Lower lobe of right lung (tissue), 2 donors: ENCODE measurements at regions not wholly inside any gene's neighbourhood (a gene's known extent, or its start where the extent isn't known, plus 50 kb on each side); places are given as distances from the start of the nearest gene placed in this dataset.
"Not testable (repeated sequence)": the region's sequence is repeated elsewhere in the genome, so short reads cannot be mapped to it uniquely, and the experiment has no call there.

Source experiments
- ATAC-seq, 2 donors: fragments of 200-7000 bp; cut with Tn5 transposase; one replicate each; pipeline ENCODE4 v1.9.1; 2020 to 2022; ENCODE audit warnings: mild to moderate bottlenecking in 2 of 2, moderate library complexity in 2 of 2
- DNase-seq: peaks from one replicate; pipeline ENCODE4 v3.0.0-alpha.2; 2020
- H3K27ac ChIP-seq: fragments of 200-600 bp; one replicate; pipeline ENCODE4 v1.8.0; 2022
- H3K27me3 ChIP-seq: fragments of 200-600 bp; one replicate; pipeline ENCODE4 v1.8.0; 2022; ENCODE audit warnings: low read depth
- H3K36me3 ChIP-seq: fragments of 200-600 bp; one replicate; pipeline ENCODE4 v1.8.0; 2022; ENCODE audit warnings: mild to moderate bottlenecking
- H3K4me1 ChIP-seq: fragments of 200-600 bp; one replicate; pipeline ENCODE4 v1.8.0; 2022
- H3K4me3 ChIP-seq: fragments of 200-600 bp; one replicate; pipeline ENCODE4 v1.8.0; 2022; ENCODE audit warnings: mild to moderate bottlenecking
- H3K9me3 ChIP-seq: fragments of 200-600 bp; one replicate; pipeline ENCODE4 v1.8.0; 2022
- intact Hi-C: fragments of 100-400 bp; cut with DNase I; formaldehyde crosslinking; loops from one replicate; pipeline ENCODE4 v1.11.0; 2022
- TF ChIP-seq, protein P1 (sequence below): fragments of 200-600 bp; IDR thresholded peaks from one replicate; pipeline ENCODE4 v1.8.0; 2022; ENCODE audit warnings: antibody characterized with exemption, mild to moderate bottlenecking
- donor health status: DM: no; HTN: yes; CAD: no; lungs with severe emphysema.

DNA sequence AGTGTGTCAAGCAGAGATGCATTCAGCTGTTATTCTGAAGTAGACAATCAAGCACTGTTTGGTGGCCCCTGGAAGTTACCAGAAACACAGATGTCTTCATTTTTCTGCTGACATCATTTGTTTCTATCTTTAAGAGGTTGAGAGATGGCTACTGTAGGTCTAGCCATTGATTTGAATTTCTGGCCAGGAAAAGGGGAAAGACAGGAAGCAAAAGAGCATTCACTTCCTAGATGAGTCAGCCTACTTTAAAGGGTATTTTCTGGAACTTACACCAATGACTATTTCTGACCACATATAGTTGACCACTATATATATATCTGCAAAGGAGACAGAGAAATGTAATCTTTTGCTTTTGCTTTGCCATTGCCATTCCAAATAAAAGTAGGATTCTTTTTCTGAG is 900.1 kb upstream of the SOX11 start:
- intact Hi-C loops: no loop called here
- H3K9me3 ChIP-seq: no peaks in the 10 kb centered on the region
- no peak overlapping the region for H3K27ac ChIP-seq
- H3K4me3 ChIP-seq: no peak overlapping the region
- H3K36me3 ChIP-seq: no peaks in the 10 kb centered on the region
- no peak for DNase-seq
- ATAC-seq: no peak
- H3K27me3 ChIP-seq: no peaks in the 10 kb centered on the region
- TF ChIP-seq, protein P1, sequence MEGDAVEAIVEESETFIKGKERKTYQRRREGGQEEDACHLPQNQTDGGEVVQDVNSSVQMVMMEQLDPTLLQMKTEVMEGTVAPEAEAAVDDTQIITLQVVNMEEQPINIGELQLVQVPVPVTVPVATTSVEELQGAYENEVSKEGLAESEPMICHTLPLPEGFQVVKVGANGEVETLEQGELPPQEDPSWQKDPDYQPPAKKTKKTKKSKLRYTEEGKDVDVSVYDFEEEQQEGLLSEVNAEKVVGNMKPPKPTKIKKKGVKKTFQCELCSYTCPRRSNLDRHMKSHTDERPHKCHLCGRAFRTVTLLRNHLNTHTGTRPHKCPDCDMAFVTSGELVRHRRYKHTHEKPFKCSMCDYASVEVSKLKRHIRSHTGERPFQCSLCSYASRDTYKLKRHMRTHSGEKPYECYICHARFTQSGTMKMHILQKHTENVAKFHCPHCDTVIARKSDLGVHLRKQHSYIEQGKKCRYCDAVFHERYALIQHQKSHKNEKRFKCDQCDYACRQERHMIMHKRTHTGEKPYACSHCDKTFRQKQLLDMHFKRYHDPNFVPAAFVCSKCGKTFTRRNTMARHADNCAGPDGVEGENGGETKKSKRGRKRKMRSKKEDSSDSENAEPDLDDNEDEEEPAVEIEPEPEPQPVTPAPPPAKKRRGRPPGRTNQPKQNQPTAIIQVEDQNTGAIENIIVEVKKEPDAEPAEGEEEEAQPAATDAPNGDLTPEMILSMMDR: no peak
- no peaks in the 10 kb centered on the region for H3K4me1 ChIP-seq

DNA sequence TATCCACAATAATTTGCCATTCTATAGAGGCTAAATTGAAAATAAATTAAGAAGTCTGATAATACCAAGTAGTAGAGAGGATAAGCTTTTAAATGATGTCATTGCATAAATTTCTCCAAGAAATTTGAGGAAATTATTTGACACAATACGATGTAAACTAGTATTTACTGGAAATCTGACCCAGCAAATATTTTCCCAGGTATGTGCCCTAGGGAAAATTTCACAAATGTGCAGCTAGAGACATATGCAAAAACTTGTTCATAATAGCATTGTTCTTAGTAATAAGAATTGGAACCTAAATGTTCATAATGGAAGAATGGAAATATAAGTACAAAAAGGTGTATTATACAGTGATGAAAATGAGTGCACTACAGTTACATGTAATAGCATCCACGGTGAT is 888.8 kb upstream of the SOX11 start:
- no peaks in the 10 kb centered on the region for H3K9me3 ChIP-seq
- TF ChIP-seq, protein P1: no peak
- no peaks in the 10 kb centered on the region for H3K4me1 ChIP-seq
- no peak for ATAC-seq
- H3K36me3 ChIP-seq: no peaks in the 10 kb centered on the region
- no peaks in the 10 kb centered on the region for H3K27me3 ChIP-seq
- intact Hi-C loops: no loop called here
- DNase-seq: no peak
- H3K27ac ChIP-seq: no peak overlapping the region
- no peak overlapping the region for H3K4me3 ChIP-seq

DNA sequence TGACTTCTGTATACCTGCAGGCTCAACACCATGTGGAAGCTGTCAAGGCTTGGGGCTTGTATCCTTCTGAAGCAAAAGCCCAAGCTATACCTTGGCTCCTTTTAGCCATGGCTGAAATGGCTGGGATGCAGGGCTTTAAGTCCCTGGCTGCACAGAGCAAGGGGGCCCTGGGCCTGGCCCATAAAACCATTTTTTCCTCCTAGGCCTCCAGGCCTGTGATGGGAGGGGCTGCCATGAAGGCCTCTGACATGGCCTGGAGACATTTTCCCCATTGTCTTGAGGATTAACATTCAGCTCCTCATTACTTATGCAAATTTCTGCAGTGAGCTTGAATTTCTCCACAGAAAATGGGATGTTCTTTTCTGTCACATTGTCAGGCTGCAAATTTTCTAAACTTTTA is 878.0 kb upstream of the SOX11 start:
- H3K36me3 ChIP-seq, ATAC-seq, H3K9me3 ChIP-seq, H3K4me3 ChIP-seq, H3K4me1 ChIP-seq, intact Hi-C loops, DNase-seq, H3K27ac ChIP-seq, H3K27me3 ChIP-seq: not testable (repeated sequence)

DNA sequence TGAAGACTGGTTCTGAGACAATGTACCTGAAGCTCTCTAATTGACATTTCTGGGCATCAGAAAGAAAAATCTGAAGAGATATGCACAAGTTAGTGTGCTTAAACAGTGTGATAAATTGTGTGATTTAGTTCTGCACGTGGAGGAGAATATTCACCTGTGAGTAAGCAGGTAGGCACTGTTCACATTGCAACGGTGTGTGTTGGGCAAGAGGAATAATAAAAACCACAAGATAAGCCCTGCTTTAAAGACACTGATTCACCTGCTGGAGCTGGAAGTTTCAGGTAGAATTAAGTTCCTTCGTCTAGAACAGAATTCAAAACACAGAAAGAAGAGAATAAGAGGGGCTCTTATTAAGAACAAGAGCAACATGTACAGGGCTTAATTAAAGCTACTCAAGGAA is 864.3 kb upstream of the SOX11 start:
- H3K9me3 ChIP-seq: no peaks in the 10 kb centered on the region
- DNase-seq (no peak), ATAC-seq (no peak)
- no peaks in the 10 kb centered on the region for H3K4me1 ChIP-seq
- TF ChIP-seq, protein P1: no peak
- H3K27me3 ChIP-seq: no peaks in the 10 kb centered on the region
- intact Hi-C loops: no loop called here
- no peak overlapping the region for H3K27ac ChIP-seq
- no peak overlapping the region for H3K4me3 ChIP-seq
- H3K36me3 ChIP-seq: no peaks in the 10 kb centered on the region

DNA sequence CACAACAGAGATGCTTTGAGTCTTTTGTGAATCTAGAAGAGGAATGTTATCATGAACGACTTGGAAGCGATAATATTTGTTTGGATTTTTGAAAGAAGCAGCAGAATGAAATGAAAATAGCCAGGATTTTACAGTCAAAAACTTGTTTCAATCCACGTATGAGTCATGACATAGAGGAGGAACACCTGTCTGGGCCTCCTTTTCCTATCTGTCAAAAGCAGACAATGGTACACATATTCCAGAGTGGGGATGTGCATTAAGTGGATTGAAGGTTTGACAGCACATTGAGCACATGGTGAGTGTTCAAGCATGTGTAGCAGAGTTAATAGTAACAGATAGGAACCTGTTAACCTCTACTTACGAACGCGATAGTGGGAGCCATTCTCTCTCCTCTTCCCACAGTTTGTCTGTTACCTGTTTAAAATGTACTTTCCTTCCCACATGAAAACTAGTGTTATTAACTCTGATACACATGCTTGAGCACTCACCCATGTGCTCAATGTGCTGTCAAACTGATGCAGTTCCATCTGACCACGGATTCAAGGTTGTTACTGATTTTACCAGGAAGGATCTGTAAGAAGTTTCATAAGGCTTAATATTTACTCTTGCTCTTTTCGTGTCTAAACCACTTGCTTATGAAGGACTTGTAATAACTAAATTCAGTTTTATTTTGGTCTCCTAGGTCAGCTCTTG is 863.4 kb upstream of the SOX11 start:
- DNase-seq: no peak
- Histone ChIP-seq H3K9me3 (no peaks in the 10 kb centered on the region), H3K36me3 (no peaks in the 10 kb centered on the region), H3K27ac (no peak overlapping the region), H3K4me1 (no peaks in the 10 kb centered on the region), H3K27me3 (no peaks in the 10 kb centered on the region), H3K4me3 (no peak overlapping the region)
- TF ChIP-seq, protein P1: no peak
- ATAC-seq: no peak
- intact Hi-C loops: no loop called here

DNA sequence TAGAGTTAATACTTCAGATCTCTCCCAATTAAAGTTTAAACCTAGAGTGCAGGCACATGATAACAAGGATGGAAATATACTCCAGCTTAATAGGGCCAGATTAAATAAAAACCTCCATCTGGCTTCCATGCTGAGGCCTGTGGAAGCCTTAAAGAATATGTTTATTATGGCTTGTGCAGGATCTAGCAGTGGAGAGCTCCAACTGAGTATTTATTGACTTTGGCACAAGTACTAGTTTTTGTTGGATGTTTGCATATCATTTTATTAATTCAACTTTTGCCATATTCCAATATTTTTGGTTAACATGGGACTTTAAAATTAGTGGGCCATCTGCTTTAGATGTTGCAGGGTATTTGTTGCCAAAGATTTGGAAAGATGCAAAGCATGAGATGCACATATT is 860.4 kb upstream of the SOX11 start:
- Histone ChIP-seq H3K4me3 (no peak overlapping the region), H3K27ac (no peak overlapping the region), H3K9me3 (no peaks in the 10 kb centered on the region), H3K36me3 (no peaks in the 10 kb centered on the region), H3K27me3 (no peaks in the 10 kb centered on the region), H3K4me1 (no peaks in the 10 kb centered on the region)
- DNase-seq: no peak
- ATAC-seq: no peak
- TF ChIP-seq, protein P1: no peak
- intact Hi-C loops: no loop called here
